GM19043 (cell line): ENCODE measurements at regions not wholly inside any gene's neighbourhood (a gene's known extent, or its start where the extent isn't known, plus 50 kb on each side); places are given as distances from the start of the nearest gene placed in this dataset.
"Not testable (repeated sequence)": the region's sequence is repeated elsewhere in the genome, so short reads cannot be mapped to it uniquely, and the experiment has no call there.

Source experiments
- ATAC-seq: cut with Tn5 transposase; IDR thresholded peaks from one replicate; pipeline ENCODE4 v1.9.1; 2021; ENCODE audit warnings: low read depth; ENCODE audit not compliant: unreplicated experiment

GRCh38 chr5:85375525-85375924 lies 990.8 kb upstream of the EDIL3 start:
- no peak for ATAC-seq

GRCh38 chr5:85388770-85389169 lies 1004.1 kb upstream of the EDIL3 start:
- no peak for ATAC-seq

GRCh38 chr5:85392309-85392708 lies 1007.6 kb upstream of the EDIL3 start:
- ATAC-seq, result not testable (repeated sequence)

- ATAC-seq, result no peak
Observed at GRCh38 chr5:85395526-85395925, 1010.8 kb upstream of the EDIL3 start.

- ATAC-seq, result no peak
Observed at GRCh38 chr5:85397451-85397850, 1012.8 kb upstream of the EDIL3 start.

- ATAC-seq, result no peak
Observed at GRCh38 chr5:85428426-85428934, 1043.8 kb upstream of the EDIL3 start.

GRCh38 chr5:85431726-85432125 lies 1047.0 kb upstream of the EDIL3 start:
- ATAC-seq, result not testable (repeated sequence)

GRCh38 chr5:85441156-85441555 lies 1056.5 kb upstream of the EDIL3 start:
- ATAC-seq, result no peak

- ATAC-seq, result no peak
Observed at GRCh38 chr5:85441853-85442252, 1057.2 kb upstream of the EDIL3 start.

GRCh38 chr5:85452322-85453025 lies 1067.8 kb upstream of the EDIL3 start:
- no peak for ATAC-seq

- no peak for ATAC-seq
Observed at GRCh38 chr5:85453026-85453349, 1068.3 kb upstream of the EDIL3 start.

- ATAC-seq, result no peak
Observed at GRCh38 chr5:85458319-85458718, 1073.6 kb upstream of the EDIL3 start.

GRCh38 chr5:85462957-85463356 lies 1078.3 kb upstream of the EDIL3 start:
- ATAC-seq, result no peak

- no peak for ATAC-seq
Observed at GRCh38 chr5:85466423-85466822, 1081.7 kb upstream of the EDIL3 start.

GRCh38 chr5:85472749-85473148 lies 1088.1 kb upstream of the EDIL3 start:
- ATAC-seq, result no peak

GRCh38 chr5:85475151-85475550 lies 1090.5 kb upstream of the EDIL3 start:
- not testable (repeated sequence) for ATAC-seq

GRCh38 chr5:85476617-85477016 lies 1091.9 kb upstream of the EDIL3 start:
- ATAC-seq, result no peak

GRCh38 chr5:85479849-85480248 lies 1095.2 kb upstream of the EDIL3 start:
- ATAC-seq, result no peak

GRCh38 chr5:85484982-85485574 lies 1100.4 kb upstream of the EDIL3 start:
- ATAC-seq, result no peak

GRCh38 chr5:85488295-85488694 lies 1103.6 kb upstream of the EDIL3 start:
- ATAC-seq, result no peak

GRCh38 chr5:85500869-85501268 lies 1116.2 kb upstream of the EDIL3 start:
- ATAC-seq, result no peak

GRCh38 chr5:85512896-85513295 lies 1104.8 kb upstream of the COX7C start:
- ATAC-seq, result no peak
